Astrocyte (in vitro differentiated cells and primary cell): ENCODE measurements at regions not wholly inside any gene's neighbourhood (a gene's known extent, or its start where the extent isn't known, plus 50 kb on each side); places are given as distances from the start of the nearest gene placed in this dataset.
"Not testable (repeated sequence)": the region's sequence is repeated elsewhere in the genome, so short reads cannot be mapped to it uniquely, and the experiment has no call there.

ENCODE experiments used
- DNase-seq: peaks from one replicate; pipeline ENCODE4 v3.0.0-alpha.2; 2010; ENCODE audit warnings: low read depth
- FAIRE-seq: peaks from 2 replicates; lab custom pipeline; 2011; peaks lifted over from hg19 to GRCh38; lab: Jason Lieb, UNC
- H2AFZ ChIP-seq: 2 replicates; pipeline ENCODE4 v1.6.0; 2012; ENCODE audit warnings: low read depth, low read length, inconsistent platforms
- H3K27ac ChIP-seq: 2 replicates; pipeline ENCODE4 v1.5.1; 2011; ENCODE audit warnings: low read depth, low read length, inconsistent platforms
- H3K27me3 ChIP-seq: 2 replicates; pipeline ENCODE4 v1.6.0; 2011; ENCODE audit warnings: low read length, inconsistent platforms; ENCODE audit not compliant: insufficient read depth
- H3K36me3 ChIP-seq: 2 replicates; pipeline ENCODE4 v1.5.1; 2011; ENCODE audit warnings: low read length, inconsistent platforms; ENCODE audit not compliant: insufficient read depth
- H3K4me1 ChIP-seq: 2 replicates; pipeline ENCODE4 v1.5.1; 2011; ENCODE audit warnings: low read length, inconsistent platforms; ENCODE audit not compliant: insufficient read depth
- H3K4me2 ChIP-seq: 2 replicates; pipeline ENCODE4 v1.6.0; 2012; ENCODE audit warnings: low read length, inconsistent platforms
- H3K4me3 ChIP-seq: 2 replicates; pipeline ENCODE4 v1.5.1; 2011; ENCODE audit warnings: low read depth, mild to moderate bottlenecking, low read length, inconsistent platforms; ENCODE audit not compliant: insufficient read depth
- H3K79me2 ChIP-seq: 2 replicates; pipeline ENCODE4 v1.6.0; 2012; ENCODE audit warnings: mild to moderate bottlenecking, low read length, inconsistent platforms; ENCODE audit not compliant: insufficient read depth
- H3K9ac ChIP-seq: 2 replicates; pipeline ENCODE4 v1.6.0; 2012; ENCODE audit warnings: mild to moderate bottlenecking, low read length, inconsistent platforms
- H3K9me3 ChIP-seq: 2 replicates; pipeline ENCODE4 v1.5.1; 2012; ENCODE audit warnings: low read depth, mild to moderate bottlenecking, low read length, inconsistent platforms; ENCODE audit not compliant: insufficient read depth
- H4K20me1 ChIP-seq: 2 replicates; pipeline ENCODE4 v1.6.0; 2012; ENCODE audit warnings: low read length, inconsistent platforms; ENCODE audit not compliant: insufficient read depth
- H3K27ac Mint-ChIP-seq: one replicate; pipeline ENCODE4 v1.8.0; 2021; ENCODE audit warnings: mild to moderate bottlenecking, mixed read lengths; ENCODE audit not compliant: unreplicated experiment
- H3K27me3 Mint-ChIP-seq: one replicate; pipeline ENCODE4 v1.8.0; 2021; ENCODE audit warnings: low read depth, mixed read lengths; ENCODE audit not compliant: unreplicated experiment
- H3K36me3 Mint-ChIP-seq: one replicate; pipeline ENCODE4 v1.8.0; 2021; ENCODE audit warnings: low read depth, mixed read lengths; ENCODE audit not compliant: unreplicated experiment
- H3K4me1 Mint-ChIP-seq: one replicate; pipeline ENCODE4 v1.8.0; 2021; ENCODE audit warnings: low read depth, mixed read lengths; ENCODE audit not compliant: unreplicated experiment
- H3K4me3 Mint-ChIP-seq: one replicate; pipeline ENCODE4 v1.8.0; 2021; ENCODE audit warnings: mild to moderate bottlenecking, moderate library complexity, mixed read lengths; ENCODE audit not compliant: unreplicated experiment
- H3K9me3 Mint-ChIP-seq: one replicate; pipeline ENCODE4 v1.8.0; 2021; ENCODE audit warnings: mild to moderate bottlenecking, mixed read lengths; ENCODE audit not compliant: unreplicated experiment
- CTCF ChIP-seq: IDR thresholded peaks from 2 replicates; pipeline ENCODE4 v1.5.1; 2011; ENCODE audit warnings: low read depth, mild to moderate bottlenecking, inconsistent platforms, low read length, moderate library complexity; ENCODE audit not compliant: insufficient read depth
- EZH2 ChIP-seq: IDR thresholded peaks from 2 replicates; pipeline ENCODE4 v1.6.1; 2012; ENCODE audit warnings: mild to moderate bottlenecking, low read length, inconsistent platforms; ENCODE audit not compliant: insufficient read depth

GRCh38 chr19:28612275-28612769, 600.6 kb downstream of the UQCRFS1 start:
- peaks cover 21% of the 10 kb centered on the region for H3K9me3 Mint-ChIP-seq
- Histone ChIP-seq H2AFZ (no peak overlapping the region), H3K36me3 (no peaks in the 10 kb centered on the region), H3K27ac (no peak overlapping the region), H3K9me3 (peaks cover 5% of the 10 kb centered on the region), H3K4me1 (no peaks in the 10 kb centered on the region), H3K9ac (no peak overlapping the region), H3K4me3 (no peak overlapping the region), H3K27me3 (no peaks in the 10 kb centered on the region), H3K79me2 (no peaks in the 10 kb centered on the region), H4K20me1 (no peaks in the 10 kb centered on the region), H3K4me2 (no peak overlapping the region)
- H3K27me3 Mint-ChIP-seq: no peaks in the 10 kb centered on the region
- no peak overlapping the region for H3K27ac Mint-ChIP-seq
- H3K36me3 Mint-ChIP-seq: no peaks in the 10 kb centered on the region
- no peaks in the 10 kb centered on the region for H3K4me1 Mint-ChIP-seq
- DNase-seq (no peak), FAIRE-seq (no peak)
- no peak overlapping the region for H3K4me3 Mint-ChIP-seq
- TF ChIP-seq CTCF: no peak
- no peak for TF ChIP-seq EZH2

GRCh38 chr19:28611227-28611914, 601.6 kb downstream of the UQCRFS1 start:
- not testable (repeated sequence) for DNase-seq, H3K36me3 ChIP-seq, H3K27ac ChIP-seq, H2AFZ ChIP-seq, H3K4me1 Mint-ChIP-seq, H3K36me3 Mint-ChIP-seq, FAIRE-seq, H3K4me3 ChIP-seq, H3K9ac ChIP-seq, H4K20me1 ChIP-seq, H3K79me2 ChIP-seq, H3K4me3 Mint-ChIP-seq, H3K4me2 ChIP-seq, H3K27me3 ChIP-seq, H3K9me3 ChIP-seq, H3K27ac Mint-ChIP-seq, H3K27me3 Mint-ChIP-seq, H3K4me1 ChIP-seq
- peaks cover 28% of the 10 kb centered on the region for H3K9me3 Mint-ChIP-seq

GRCh38 chr19:28610731-28611130, 602.2 kb downstream of the UQCRFS1 start:
- Histone ChIP-seq H3K27ac (no peak overlapping the region), H3K4me1 (no peaks in the 10 kb centered on the region), H2AFZ (no peak overlapping the region), H4K20me1 (no peaks in the 10 kb centered on the region), H3K9ac (no peak overlapping the region), H3K4me3 (no peak overlapping the region), H3K9me3 (peaks cover 9% of the 10 kb centered on the region), H3K36me3 (no peaks in the 10 kb centered on the region), H3K79me2 (no peaks in the 10 kb centered on the region), H3K27me3 (no peaks in the 10 kb centered on the region), H3K4me2 (no peak overlapping the region)
- FAIRE-seq (no peak), DNase-seq (no peak)
- TF ChIP-seq EZH2 (no peak), CTCF (no peak)
- Mint-ChIP-seq H3K27me3 (no peaks in the 10 kb centered on the region), H3K36me3 (no peaks in the 10 kb centered on the region), H3K4me1 (no peaks in the 10 kb centered on the region), H3K9me3 (peaks cover 31% of the 10 kb centered on the region), H3K4me3 (no peak overlapping the region), H3K27ac (no peak overlapping the region)
